Keratinocyte (primary cell): ENCODE measurements at regions not wholly inside any gene's neighbourhood (a gene's known extent, or its start where the extent isn't known, plus 50 kb on each side); places are given as distances from the start of the nearest gene placed in this dataset.

Source experiments
- DNase-seq: peaks from one replicate; pipeline ENCODE4 v3.0.0-alpha.2; 2011; ENCODE audit warnings: low read depth, missing footprints, low spot score
- FAIRE-seq: peaks from 2 replicates; lab custom pipeline; 2011; peaks lifted over from hg19 to GRCh38; lab: Jason Lieb, UNC
- H2AFZ ChIP-seq: 2 replicates; pipeline ENCODE4 v1.6.0; 2012; ENCODE audit warnings: low read length, control low read depth, inconsistent platforms; ENCODE audit not compliant: control insufficient read depth
- H3K27ac ChIP-seq: 2 replicates; pipeline ENCODE4 v1.5.1; 2011; ENCODE audit warnings: low read length; ENCODE audit not compliant: control insufficient read depth, insufficient read depth
- H3K27me3 ChIP-seq: 3 replicates; pipeline ENCODE4 v1.6.0; 2011; ENCODE audit warnings: low read length; ENCODE audit not compliant: control insufficient read depth, insufficient read depth; ENCODE audit errors: extremely low read depth
- H3K36me3 ChIP-seq, 2 experiments: 2 replicates in 1 of 2; 3 replicates in 1 of 2; pipeline ENCODE4 v1.5.1; 2011; ENCODE audit warnings: low read length in 2 of 2, mild to moderate bottlenecking in 1 of 2; ENCODE audit not compliant: control insufficient read depth in 2 of 2, insufficient read depth in 2 of 2; ENCODE audit errors: extremely low read depth in 1 of 2
- H3K4me1 ChIP-seq: 3 replicates; pipeline ENCODE4 v1.5.1; 2011; ENCODE audit warnings: low read length; ENCODE audit not compliant: control insufficient read depth, insufficient read depth; ENCODE audit errors: extremely low read depth
- H3K4me2 ChIP-seq: 3 replicates; pipeline ENCODE4 v1.6.0; 2011; ENCODE audit warnings: low read depth, low read length; ENCODE audit not compliant: control insufficient read depth, insufficient read depth; ENCODE audit errors: extremely low read depth
- H3K4me3 ChIP-seq, 3 experiments: fragments of 200-600 bp in 1 of 3; sonication (generic) in 1 of 3; 2 replicates in 2 of 3; 3 replicates in 1 of 3; pipeline ENCODE4 v1.5.1; 2011 to 2016; ENCODE audit warnings: low read length in 3 of 3, mild to moderate bottlenecking in 3 of 3, control low read depth in 2 of 3, inconsistent platforms in 1 of 3, low read depth in 1 of 3, mixed read lengths in 1 of 3, mixed run types in 1 of 3, moderate library complexity in 1 of 3; ENCODE audit not compliant: control insufficient read depth in 2 of 3, insufficient read depth in 2 of 3; ENCODE audit errors: extremely low read depth in 1 of 3
- H3K79me2 ChIP-seq: 2 replicates; pipeline ENCODE4 v1.6.0; 2012; ENCODE audit warnings: low read length; ENCODE audit not compliant: control insufficient read depth, insufficient read depth
- H3K9ac ChIP-seq: 3 replicates; pipeline ENCODE4 v1.6.0; 2011; ENCODE audit warnings: low read length; ENCODE audit not compliant: control insufficient read depth, insufficient read depth; ENCODE audit errors: extremely low read depth
- H3K9me1 ChIP-seq: 3 replicates; pipeline ENCODE4 v1.6.0; 2011; ENCODE audit warnings: low read length; ENCODE audit not compliant: control insufficient read depth, insufficient read depth; ENCODE audit errors: extremely low read depth
- H3K9me3 ChIP-seq: 2 replicates; pipeline ENCODE4 v1.5.1; 2012; ENCODE audit warnings: low read depth, low read length; ENCODE audit not compliant: control insufficient read depth
- H4K20me1 ChIP-seq: 3 replicates; pipeline ENCODE4 v1.6.0; 2011; ENCODE audit warnings: low read length; ENCODE audit not compliant: control insufficient read depth, insufficient read depth; ENCODE audit errors: extremely low read depth
- CTCF ChIP-seq, 3 experiments: IDR thresholded peaks in 1 of 3; conservative IDR thresholded peaks in 1 of 3; optimal IDR thresholded peaks in 1 of 3; 2 replicates in 2 of 3; 3 replicates in 1 of 3; pipeline versions ENCODE3 to v1.5.1; 2011; ENCODE audit warnings: low read length in 3 of 3, mild to moderate bottlenecking in 3 of 3, moderate library complexity in 2 of 3, control low read depth in 1 of 3, inconsistent platforms in 1 of 3; ENCODE audit not compliant: insufficient read depth in 2 of 3; ENCODE audit errors: extremely low read depth in 1 of 3
- EZH2 ChIP-seq: IDR thresholded peaks from one replicate; pipeline ENCODE4 v1.6.1; 2012; ENCODE audit warnings: inconsistent platforms, mild to moderate bottlenecking, low read length, moderate library complexity
- dilution Hi-C: fragments of 300-500 bp; cut with MboI; formaldehyde crosslinking; loops from one replicate; pipeline ENCODE4 v1.7.0; 2020; ENCODE audit warnings: low sequenced_read_pairs; ENCODE audit not compliant: extremely low pct_ligation_motif_present

GRCh38 chr10:64708884-64709681, 1187.9 kb downstream of the REEP3 start:
- H2AFZ ChIP-seq = no peak overlapping the region
- TF ChIP-seq EZH2 (no peak), CTCF (optimal IDR thresholded peaks at IDR 0.05 in 1 of 3, IDR thresholded peaks at IDR 0.05 in 1 of 3, conservative IDR thresholded peaks at IDR 0.05 in 1 of 3; ENCODE audit: extremely low read depth in 1 of 3, insufficient read depth in 2 of 3, low read length in 3 of 3) (no peak)
- H3K79me2 ChIP-seq = no peaks in the 10 kb centered on the region
- H3K9me1 ChIP-seq = no peaks in the 10 kb centered on the region
- H3K36me3 ChIP-seq = no peaks in the 10 kb centered on the region
- H3K9me3 ChIP-seq = no peaks in the 10 kb centered on the region
- DNase-seq (no peak), FAIRE-seq (no peak)
- dilution Hi-C loops = no loop called here
- no peaks in the 10 kb centered on the region for H3K27me3 ChIP-seq
- H4K20me1 ChIP-seq = no peaks in the 10 kb centered on the region
- H3K4me1 ChIP-seq = no peaks in the 10 kb centered on the region
- H3K4me3 ChIP-seq = no peak overlapping the region
- H3K4me2 ChIP-seq = no peak overlapping the region
- no peak overlapping the region for H3K9ac ChIP-seq
- H3K27ac ChIP-seq = no peak overlapping the region

- Histone ChIP-seq H3K27ac (no peak overlapping the region), H3K9me1 (no peaks in the 10 kb centered on the region), H3K4me3 (no peak overlapping the region), H3K36me3 (no peaks in the 10 kb centered on the region), H3K9ac (no peak overlapping the region), H3K4me2 (no peak overlapping the region), H3K27me3 (no peaks in the 10 kb centered on the region), H4K20me1 (no peaks in the 10 kb centered on the region), H3K79me2 (no peaks in the 10 kb centered on the region), H3K4me1 (no peaks in the 10 kb centered on the region), H2AFZ (no peak overlapping the region), H3K9me3 (no peaks in the 10 kb centered on the region)
- dilution Hi-C loops = no loop called here
- TF ChIP-seq EZH2 (no peak), CTCF (optimal IDR thresholded peaks at IDR 0.05 in 1 of 3, IDR thresholded peaks at IDR 0.05 in 1 of 3, conservative IDR thresholded peaks at IDR 0.05 in 1 of 3; ENCODE audit: extremely low read depth in 1 of 3, insufficient read depth in 2 of 3, low read length in 3 of 3) (no peak)
- FAIRE-seq = no peak
- DNase-seq = no peak
These were observed 1205.3 kb downstream of the REEP3 start for GRCh38 chr10:64726466-64726865.
